ENCODE measurements at regions not wholly inside any gene's neighbourhood (a gene's known extent, or its start where the extent isn't known, plus 50 kb on each side); places are given as distances from the start of the nearest gene placed in this dataset.

DNA sequence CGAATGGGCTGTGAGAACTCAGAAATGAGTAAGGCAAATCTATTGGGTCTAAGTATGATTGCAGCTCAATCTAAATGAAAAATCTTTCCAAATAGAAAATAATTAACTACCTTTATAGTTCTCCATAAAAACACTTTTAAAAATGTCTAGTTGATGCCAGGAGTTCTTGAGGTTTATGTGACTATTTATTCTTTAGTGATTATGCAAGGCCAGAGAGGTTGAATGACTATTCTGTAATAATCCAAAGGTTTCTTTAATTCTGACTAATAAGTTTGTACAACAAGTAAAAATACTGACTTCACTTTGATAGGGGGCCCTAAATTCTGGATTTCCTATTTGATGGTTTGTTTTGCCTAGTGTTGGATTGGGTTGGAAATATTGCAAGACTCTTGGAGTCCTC is 461.2 kb downstream of the EPM2A start:
- TF ChIP-seq, protein P1, sequence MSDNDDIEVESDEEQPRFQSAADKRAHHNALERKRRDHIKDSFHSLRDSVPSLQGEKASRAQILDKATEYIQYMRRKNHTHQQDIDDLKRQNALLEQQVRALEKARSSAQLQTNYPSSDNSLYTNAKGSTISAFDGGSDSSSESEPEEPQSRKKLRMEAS (IDR thresholded peaks at IDR 0.05): no peak
- TF ChIP-seq YY1 (IDR thresholded peaks at IDR 0.05; ENCODE audit: low read depth) (no peak), TEAD4 (IDR thresholded peaks at IDR 0.05) (no peak), EGR1 (IDR thresholded peaks at IDR 0.05) (no peak), RAD21 (IDR thresholded peaks at IDR 0.05; ENCODE audit: low read depth) (no peak), EP300 (IDR thresholded peaks at IDR 0.05; ENCODE audit: borderline replicate concordance) (no peak), CREB1 (IDR thresholded peaks at IDR 0.05; ENCODE audit: low read depth) (no peak), TCF12 (IDR thresholded peaks at IDR 0.05; ENCODE audit: low read depth) (no peak), FOXM1 (IDR thresholded peaks at IDR 0.05; ENCODE audit: borderline replicate concordance, low read depth) (no peak), TAF1 (IDR thresholded peaks at IDR 0.05; ENCODE audit: low read depth) (no peak), CEBPB (IDR thresholded peaks at IDR 0.05) (no peak), NFIC (IDR thresholded peaks at IDR 0.05) (no peak)
- TF ChIP-seq, protein P2, sequence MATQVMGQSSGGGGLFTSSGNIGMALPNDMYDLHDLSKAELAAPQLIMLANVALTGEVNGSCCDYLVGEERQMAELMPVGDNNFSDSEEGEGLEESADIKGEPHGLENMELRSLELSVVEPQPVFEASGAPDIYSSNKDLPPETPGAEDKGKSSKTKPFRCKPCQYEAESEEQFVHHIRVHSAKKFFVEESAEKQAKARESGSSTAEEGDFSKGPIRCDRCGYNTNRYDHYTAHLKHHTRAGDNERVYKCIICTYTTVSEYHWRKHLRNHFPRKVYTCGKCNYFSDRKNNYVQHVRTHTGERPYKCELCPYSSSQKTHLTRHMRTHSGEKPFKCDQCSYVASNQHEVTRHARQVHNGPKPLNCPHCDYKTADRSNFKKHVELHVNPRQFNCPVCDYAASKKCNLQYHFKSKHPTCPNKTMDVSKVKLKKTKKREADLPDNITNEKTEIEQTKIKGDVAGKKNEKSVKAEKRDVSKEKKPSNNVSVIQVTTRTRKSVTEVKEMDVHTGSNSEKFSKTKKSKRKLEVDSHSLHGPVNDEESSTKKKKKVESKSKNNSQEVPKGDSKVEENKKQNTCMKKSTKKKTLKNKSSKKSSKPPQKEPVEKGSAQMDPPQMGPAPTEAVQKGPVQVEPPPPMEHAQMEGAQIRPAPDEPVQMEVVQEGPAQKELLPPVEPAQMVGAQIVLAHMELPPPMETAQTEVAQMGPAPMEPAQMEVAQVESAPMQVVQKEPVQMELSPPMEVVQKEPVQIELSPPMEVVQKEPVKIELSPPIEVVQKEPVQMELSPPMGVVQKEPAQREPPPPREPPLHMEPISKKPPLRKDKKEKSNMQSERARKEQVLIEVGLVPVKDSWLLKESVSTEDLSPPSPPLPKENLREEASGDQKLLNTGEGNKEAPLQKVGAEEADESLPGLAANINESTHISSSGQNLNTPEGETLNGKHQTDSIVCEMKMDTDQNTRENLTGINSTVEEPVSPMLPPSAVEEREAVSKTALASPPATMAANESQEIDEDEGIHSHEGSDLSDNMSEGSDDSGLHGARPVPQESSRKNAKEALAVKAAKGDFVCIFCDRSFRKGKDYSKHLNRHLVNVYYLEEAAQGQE (IDR thresholded peaks at IDR 0.05; ENCODE audit: low read depth): no peak
